ENCODE measurements at regions not wholly inside any gene's neighbourhood (a gene's known extent, or its start where the extent isn't known, plus 50 kb on each side); places are given as distances from the start of the nearest gene placed in this dataset.

DNA sequence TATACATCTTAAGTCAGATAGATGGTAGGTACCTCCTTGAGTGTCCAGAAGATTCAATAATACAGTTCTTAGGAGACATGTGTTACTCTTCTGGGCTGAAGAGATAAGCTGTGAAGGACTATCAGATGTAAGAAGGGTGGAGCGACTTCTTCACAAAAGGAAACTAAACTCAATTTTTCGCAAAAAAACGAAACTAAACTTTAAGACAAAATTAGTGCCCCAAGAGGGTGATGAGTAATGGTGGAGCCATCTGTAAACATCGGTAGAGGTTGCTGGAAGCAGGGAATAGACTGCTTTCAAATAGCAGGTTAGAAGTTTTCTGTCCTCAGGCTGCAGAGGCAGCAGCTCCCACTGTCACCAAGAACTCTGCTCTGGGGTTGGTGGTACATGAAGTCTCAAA is 111.6 kb upstream of the TACR1 start:
- no peak overlapping the region for H3K4me3 ChIP-seq (ENCODE audit: low read depth, low read length)
- no peak for DNase-seq (ENCODE audit: low read depth)
- TF ChIP-seq, protein P1, sequence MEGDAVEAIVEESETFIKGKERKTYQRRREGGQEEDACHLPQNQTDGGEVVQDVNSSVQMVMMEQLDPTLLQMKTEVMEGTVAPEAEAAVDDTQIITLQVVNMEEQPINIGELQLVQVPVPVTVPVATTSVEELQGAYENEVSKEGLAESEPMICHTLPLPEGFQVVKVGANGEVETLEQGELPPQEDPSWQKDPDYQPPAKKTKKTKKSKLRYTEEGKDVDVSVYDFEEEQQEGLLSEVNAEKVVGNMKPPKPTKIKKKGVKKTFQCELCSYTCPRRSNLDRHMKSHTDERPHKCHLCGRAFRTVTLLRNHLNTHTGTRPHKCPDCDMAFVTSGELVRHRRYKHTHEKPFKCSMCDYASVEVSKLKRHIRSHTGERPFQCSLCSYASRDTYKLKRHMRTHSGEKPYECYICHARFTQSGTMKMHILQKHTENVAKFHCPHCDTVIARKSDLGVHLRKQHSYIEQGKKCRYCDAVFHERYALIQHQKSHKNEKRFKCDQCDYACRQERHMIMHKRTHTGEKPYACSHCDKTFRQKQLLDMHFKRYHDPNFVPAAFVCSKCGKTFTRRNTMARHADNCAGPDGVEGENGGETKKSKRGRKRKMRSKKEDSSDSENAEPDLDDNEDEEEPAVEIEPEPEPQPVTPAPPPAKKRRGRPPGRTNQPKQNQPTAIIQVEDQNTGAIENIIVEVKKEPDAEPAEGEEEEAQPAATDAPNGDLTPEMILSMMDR (IDR thresholded peaks at IDR 0.05; ENCODE audit: control insufficient read depth, extremely low read depth, insufficient read depth): no peak

DNA sequence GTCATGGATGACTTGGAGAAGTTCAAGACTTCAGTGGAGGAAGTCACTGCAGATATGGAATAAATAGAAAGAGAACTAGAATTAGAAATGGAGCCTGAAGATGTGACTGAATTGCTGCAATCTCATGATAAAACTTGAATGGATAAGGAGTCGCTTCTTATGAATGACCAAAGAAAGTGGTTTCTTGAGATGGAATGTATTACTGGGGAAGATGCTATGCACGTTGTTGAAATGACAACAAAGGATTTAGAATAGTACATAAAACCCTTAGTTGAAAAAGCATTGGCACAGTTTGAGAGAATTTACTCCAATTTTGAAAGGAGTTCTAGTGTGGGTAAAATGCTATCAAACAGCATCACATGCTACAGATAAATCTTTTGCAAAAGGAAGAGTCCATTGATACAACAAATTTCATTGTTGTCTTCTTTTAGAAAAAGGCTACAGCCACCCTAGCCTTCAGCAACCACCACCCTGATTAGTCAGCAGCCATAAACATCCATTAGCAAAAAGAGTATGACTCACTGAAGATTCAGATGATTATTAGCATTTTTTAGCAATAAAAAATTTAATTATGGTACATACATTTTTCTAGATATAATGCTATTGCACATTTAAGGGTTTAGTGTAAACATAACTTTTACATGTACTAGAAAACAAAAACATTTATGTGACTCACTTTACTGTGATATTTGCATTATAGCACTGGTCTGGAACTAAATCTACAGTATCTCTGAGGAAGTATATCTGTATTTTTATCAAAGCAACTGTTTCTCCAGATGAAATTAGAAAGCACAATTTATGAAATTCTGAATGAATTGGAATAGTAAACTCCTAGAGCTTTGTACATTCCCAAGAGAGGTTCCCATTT is 110.5 kb upstream of the TACR1 start:
- no peak overlapping the region for H3K4me3 ChIP-seq (ENCODE audit: low read depth, low read length)
- no peak for DNase-seq (ENCODE audit: low read depth)
- TF ChIP-seq, protein P1 (IDR thresholded peaks at IDR 0.05; ENCODE audit: control insufficient read depth, extremely low read depth, insufficient read depth): no peak

DNA sequence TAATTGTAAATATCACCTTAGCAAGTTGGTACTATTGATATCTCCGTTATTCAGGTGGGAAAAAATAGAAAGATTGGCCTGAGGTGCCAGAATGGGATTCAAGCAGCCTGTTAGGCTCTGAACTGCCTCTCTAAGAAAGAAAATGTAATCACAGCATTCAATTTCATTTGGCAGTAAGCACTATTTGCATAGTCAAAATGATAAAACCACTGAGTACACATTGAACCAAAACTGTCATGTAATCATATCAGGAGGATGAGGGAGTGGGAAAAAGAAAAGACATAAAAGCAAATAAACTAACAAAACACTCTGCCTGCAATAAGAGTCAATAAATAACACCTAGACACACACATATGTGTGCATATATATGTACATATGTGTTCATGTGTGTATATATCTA is 103.9 kb upstream of the TACR1 start:
- H3K4me3 ChIP-seq (ENCODE audit: low read depth, low read length): no peak overlapping the region
- TF ChIP-seq, protein P1 (IDR thresholded peaks at IDR 0.05; ENCODE audit: control insufficient read depth, extremely low read depth, insufficient read depth): no peak
- peak; percentile 77 for DNase-seq (ENCODE audit: low read depth)

DNA sequence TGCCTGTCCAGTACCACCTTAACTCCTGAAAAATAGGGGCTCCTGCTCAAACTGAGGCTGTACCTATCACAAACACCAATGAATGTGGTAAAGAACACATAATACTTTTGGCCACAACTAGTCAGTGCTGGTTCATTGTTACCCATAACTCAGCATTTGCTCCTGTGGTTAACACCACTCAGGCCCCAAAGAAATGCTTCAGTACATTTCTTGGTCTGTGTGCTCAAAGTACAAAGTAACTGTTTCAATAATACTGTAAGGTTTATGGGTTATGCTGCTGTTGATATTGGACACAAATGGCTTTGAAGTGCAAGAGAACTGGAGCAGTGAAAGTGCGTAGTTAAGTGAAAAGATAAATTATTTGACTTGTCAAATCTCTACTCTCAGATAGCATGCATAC is 95.0 kb upstream of the TACR1 start:
- no peak for DNase-seq (ENCODE audit: low read depth)
- TF ChIP-seq, protein P1 (IDR thresholded peaks at IDR 0.05; ENCODE audit: control insufficient read depth, extremely low read depth, insufficient read depth): no peak
- H3K4me3 ChIP-seq (ENCODE audit: low read depth, low read length): no peak overlapping the region

DNA sequence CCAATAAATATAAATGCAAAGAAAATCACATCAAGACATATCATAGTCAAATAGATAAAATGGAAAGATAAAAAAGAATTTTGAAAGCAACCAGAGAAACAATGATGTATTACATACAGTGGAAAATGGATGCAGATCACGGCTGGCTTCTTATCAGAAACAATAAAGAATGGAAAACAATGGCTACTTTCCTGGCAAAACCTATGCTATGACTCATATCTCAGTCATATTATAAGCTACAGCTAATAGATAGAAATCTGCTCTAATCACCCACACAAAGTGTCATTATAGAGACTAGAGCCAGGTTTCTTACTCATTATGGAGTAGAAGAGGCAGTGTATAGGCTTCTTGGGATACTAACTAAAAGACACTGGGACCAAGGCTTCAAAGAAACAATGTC is 93.5 kb upstream of the TACR1 start:
- no peak overlapping the region for H3K4me3 ChIP-seq (ENCODE audit: low read depth, low read length)
- DNase-seq (ENCODE audit: low read depth): no peak
- TF ChIP-seq, protein P1 (IDR thresholded peaks at IDR 0.05; ENCODE audit: control insufficient read depth, extremely low read depth, insufficient read depth): no peak

DNA sequence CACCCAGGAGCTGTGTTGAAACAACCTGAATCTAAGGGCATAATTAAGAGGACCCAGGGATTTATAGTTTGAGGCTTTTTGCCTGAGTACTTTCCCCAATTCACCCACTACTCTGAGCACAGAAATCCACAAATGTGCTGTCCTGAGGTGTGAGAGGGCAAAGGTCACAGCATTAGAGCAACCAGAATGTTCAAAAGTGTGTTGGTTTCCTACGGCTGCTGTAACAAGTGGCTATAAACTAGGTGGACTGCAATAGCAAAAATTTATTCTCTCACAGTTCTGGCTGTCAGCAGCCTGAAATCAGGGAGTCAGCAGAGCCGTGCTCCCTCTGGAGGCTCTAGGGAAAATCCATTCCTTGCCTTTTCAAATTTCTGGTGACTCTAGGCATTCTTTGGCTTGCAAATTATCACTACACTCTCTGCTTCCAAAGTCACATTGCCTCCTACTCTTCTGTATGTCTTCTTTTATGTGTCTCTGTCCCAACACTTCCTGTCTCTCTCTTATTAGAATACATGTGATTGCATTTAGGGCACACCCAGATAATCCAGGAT is 91.4 kb upstream of the TACR1 start:
- H3K4me3 ChIP-seq (ENCODE audit: low read depth, low read length): no peak overlapping the region
- TF ChIP-seq, protein P1 (IDR thresholded peaks at IDR 0.05; ENCODE audit: control insufficient read depth, extremely low read depth, insufficient read depth): peak; percentile 40
- no peak for DNase-seq (ENCODE audit: low read depth)

All from LNCaP clone FGC (cell line).